ENCODE measurements at regions not wholly inside any gene's neighbourhood (a gene's known extent, or its start where the extent isn't known, plus 50 kb on each side); places are given as distances from the start of the nearest gene placed in this dataset.

DNA sequence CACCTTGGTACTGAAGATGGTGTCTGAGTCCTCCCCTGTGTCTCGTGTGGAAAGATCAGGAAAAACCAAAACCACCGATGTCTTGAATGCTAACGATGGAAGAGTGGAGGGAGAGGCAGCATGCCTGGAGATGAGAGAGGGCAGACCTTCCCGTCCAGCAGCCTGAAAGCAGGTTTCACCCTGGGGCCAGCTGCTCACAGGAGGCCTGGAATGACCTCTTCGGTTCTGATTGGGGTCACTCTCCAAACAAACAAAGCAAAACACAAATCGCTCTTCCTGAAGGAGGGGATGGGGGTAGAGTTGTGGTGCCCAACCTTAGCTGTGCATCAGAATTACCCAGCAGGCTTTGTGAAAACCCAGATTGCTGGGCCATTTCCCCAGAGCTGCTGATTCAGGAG is 142.3 kb upstream of the SOX1 start:
- no peak for DNase-seq (ENCODE audit: low read depth in 4 of 4, low spot score in 3 of 4)

DNA sequence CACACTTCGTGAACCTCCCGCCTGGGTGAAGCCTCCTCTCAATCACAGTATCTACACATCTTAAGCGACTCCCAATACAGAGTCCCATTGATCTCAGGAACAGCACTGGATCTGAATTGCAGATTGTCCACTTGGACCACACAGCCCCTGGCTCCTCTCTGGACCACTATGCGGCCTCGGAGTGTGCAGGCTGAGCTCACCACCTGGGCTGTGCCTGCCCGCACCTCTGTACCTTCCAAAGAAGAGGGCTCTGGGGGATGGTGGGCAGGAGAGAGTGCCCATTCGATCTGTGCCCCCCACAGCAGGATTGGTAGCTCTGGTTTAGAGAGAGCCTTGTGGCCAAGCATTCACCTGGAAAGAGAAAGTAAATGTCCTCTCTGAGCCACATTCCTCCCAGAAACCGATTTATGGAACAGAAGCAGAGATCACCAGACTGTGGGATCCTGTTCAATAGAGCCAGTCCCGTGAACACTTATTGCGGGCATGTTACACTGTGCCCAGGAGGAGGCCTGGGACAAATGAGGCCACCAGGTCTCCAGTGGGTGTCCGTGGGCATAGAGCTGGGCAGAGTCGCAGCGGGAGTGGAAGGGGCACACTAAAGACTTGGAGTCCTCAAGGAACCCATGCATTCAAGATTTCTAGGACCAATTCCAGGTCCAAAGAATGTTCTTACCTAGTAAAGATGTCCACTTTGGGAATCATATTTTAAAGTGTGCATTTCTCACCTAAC is 141.6 kb upstream of the SOX1 start:
- no peak for DNase-seq (ENCODE audit: low read depth in 4 of 4, low spot score in 3 of 4)

GRCh38 chr13:111926501-111927180 is 140.3 kb upstream of the SOX1 start:
- DNase-seq (ENCODE audit: low read depth in 4 of 4, low spot score in 3 of 4): no peak

GRCh38 chr13:111927181-111927540 is 139.8 kb upstream of the SOX1 start:
- DNase-seq (ENCODE audit: low read depth in 4 of 4, low spot score in 3 of 4): no peak

DNA sequence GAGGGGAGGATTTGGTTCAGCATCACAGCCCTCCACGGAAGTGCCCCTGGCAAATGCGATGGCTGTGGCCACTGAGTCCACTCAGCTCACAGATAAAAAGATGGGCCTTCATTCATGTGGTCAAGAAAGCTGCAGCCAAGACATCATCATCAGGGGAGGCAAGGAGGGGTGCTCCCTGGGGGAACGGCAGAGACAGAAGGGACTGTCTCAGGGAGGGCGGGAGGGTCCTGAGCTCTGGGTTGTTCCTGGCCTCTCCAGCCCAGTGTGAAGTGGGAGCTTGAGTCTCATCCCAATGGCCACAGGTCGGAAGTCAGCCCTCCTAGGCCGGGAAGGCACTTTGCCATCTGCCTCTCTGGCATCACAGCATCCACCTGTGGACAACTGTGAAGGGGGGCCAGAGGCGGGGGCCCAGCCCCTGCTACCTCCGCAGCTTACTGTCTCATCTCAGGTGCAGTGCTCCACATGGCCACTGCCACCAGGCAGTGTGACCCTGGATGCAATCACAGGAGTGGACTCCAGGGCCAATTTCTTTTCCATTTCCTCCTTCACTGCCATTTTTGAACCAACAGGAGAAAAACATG is 137.8 kb upstream of the SOX1 start:
- no peak for DNase-seq (ENCODE audit: low read depth in 4 of 4, low spot score in 3 of 4)

DNA sequence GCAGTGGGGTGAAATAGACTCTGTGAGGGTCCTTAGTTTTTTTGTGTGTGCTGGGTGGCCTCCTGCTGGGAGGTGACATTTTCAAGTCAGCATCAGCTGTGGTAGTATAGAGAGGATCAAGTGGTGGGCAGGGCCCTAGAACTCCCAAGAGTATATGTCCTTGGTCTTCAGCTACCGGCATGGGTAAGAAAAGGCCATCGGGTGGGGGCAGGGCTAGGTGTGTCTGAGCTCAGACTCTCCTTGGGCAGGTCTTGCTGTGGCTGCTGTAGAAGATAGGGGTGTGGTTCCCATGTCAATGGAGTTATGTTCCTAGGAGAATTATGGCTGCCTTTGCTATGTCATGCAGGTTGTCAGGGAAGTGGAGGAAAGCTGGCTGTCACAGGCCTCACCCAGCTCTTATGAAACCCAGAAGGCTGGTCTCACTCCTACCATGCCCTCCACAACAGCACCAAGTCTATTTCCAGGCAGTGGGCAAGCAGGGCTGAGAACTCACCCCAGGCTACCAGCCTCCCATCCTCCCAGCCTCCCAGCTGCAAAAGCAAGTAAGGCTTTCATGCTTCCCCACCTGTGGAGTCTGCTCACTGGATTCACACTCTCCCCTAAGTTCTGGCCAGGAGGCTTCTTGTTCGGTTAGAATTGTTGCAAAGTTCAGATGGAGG is 130.6 kb upstream of the SOX1 start:
- DNase-seq (ENCODE audit: low read depth in 4 of 4, low spot score in 3 of 4): no peak

DNA sequence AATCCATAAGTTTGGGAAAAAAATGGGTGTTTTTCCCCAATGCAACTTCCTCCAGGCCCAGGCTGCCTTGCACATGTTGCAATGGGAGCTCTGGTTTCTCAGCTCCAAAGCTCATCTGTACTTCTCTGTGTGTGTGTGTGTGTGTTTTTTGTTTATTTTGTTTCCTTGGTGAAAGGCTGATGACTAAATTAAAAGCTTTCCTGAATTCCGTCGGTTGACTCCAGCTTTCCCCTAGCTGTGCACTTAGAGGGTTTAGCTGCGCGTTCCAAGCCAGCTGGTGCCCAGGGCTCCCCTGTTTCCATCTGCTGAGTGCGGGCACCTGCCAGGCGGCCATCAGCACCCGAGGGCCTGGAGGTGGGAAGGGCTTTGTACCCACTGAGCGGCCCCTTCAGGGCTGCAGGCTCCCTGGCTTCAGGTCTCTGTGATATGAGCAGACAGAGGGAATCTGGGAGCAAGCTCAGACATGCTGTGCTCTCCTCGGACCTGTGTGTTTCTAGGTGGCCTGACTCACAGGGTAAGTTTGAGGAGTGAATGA is 129.1 kb upstream of the SOX1 start:
- no peak for DNase-seq (ENCODE audit: low read depth in 4 of 4, low spot score in 3 of 4)

GRCh38 chr13:111938741-111939665 is 127.9 kb upstream of the SOX1 start:
- no peak for DNase-seq (ENCODE audit: low read depth in 4 of 4, low spot score in 3 of 4)

- no peak for DNase-seq (ENCODE audit: low read depth in 4 of 4, low spot score in 3 of 4)
These were observed 127.2 kb upstream of the SOX1 start for GRCh38 chr13:111939666-111940278.

GRCh38 chr13:111940892-111941291 is 126.1 kb upstream of the SOX1 start:
- no peak for DNase-seq (ENCODE audit: low read depth in 4 of 4, low spot score in 3 of 4)

GRCh38 chr13:111941845-111942447 is 125.0 kb upstream of the SOX1 start:
- DNase-seq (ENCODE audit: low read depth in 4 of 4, low spot score in 3 of 4): no peak

DNA sequence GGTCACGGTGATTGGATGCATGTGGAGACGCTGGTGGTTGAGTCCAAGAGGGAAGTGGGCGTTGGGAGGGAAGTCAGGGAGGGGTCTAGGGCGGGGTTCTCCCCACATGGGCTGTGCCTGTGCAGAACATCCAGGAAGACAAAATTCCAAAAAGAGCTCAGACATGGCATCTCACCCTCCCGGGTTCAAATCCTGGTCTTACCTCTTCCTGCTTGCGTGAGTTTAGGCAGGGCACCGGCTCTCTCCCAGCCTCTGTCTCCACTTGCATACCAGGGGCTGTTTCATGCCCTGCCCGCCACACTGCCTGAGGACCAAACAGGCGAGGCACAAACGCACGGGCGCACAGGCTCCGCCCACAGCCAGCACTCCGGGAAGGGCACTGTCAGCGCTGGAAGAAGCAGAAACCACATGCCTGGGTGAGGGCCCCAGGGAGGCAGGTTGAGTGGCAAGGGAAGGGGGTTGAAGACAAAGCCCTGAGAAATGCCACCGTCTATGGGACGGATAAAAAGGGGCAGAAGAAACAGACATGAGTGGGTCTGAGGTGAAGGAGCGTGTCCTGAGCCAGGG is 123.6 kb upstream of the SOX1 start:
- DNase-seq (ENCODE audit: low read depth in 4 of 4, low spot score in 3 of 4): no peak

GRCh38 chr13:111944171-111944583 is 122.8 kb upstream of the SOX1 start:
- no peak for DNase-seq (ENCODE audit: low read depth in 4 of 4, low spot score in 3 of 4)

DNA sequence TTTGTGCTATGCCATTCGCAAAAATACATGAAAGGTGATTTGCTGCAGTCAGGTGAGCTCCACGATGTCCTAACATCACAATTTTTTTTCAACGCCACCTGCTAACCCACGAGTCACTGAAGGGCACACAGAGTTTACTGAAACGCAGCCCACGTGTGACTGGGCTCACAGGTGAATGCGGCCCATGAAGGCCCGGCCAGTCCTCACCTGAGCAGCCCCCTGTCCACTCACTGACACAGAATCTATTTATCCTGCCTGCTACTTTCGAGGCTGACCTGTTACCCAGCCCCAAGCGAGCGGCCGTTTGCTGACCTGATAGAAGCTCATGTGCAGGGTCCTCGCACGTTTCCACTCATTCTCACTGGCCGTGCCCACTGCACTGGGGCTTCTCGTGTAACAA is 121.9 kb upstream of the SOX1 start:
- no peak for DNase-seq (ENCODE audit: low read depth in 4 of 4, low spot score in 3 of 4)

DNA sequence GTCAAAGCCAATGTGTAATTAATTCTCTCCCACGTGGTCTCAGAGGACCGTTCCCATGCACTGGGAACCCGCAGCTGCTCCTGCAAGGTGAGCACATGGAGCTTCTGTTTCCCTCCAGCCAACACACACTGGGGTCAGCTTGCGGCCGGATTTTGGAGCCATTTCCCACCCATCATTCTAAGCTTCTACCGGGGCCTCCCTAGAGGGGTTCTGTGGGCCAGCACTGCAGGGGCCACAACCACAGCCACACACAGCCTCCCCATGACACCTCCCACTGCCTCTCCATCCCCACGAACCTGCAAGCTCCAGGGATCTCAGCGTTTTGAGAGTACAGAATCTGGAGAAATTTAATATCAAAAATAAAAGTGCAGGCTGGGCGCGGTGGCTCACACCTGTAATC is 120.7 kb upstream of the SOX1 start:
- DNase-seq (ENCODE audit: low read depth in 4 of 4, low spot score in 3 of 4): no peak

DNA sequence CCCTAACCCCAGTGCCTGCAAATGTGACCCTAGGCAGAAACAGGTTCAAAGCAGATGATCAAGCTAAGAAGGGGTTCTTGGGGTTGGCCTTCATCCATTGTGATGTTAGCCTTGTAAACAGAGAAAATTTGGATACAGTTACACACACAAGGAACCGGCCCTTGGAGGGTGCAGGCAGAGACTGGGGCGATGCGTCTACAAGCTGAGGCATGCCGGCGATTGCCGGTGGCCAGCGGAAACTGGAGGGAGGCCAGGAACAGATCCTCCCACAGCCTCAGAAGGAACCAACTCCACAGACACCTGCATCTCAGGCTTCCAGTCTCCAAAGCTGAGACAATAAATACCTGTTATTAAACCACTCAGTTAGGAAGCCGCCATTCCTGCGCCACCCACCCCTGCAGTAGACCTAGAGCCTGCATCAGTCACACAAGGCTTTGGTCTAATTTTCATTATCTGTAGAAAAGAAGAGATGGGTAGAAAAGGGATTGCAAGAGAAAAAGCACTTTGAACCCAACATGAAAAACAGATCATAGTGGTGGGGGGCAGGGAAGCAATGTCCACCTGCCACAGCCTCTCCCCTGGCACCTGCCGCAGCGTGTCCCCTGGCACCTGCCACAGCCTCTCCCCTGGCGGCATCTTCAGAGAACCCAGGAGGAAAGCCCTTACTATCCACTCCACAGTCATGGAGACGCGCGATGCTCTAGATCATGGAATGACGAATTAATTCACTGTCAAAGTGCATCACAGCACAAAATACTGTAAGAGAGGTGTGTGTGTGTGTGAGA is 119.7 kb upstream of the SOX1 start:
- DNase-seq (ENCODE audit: low read depth in 4 of 4, low spot score in 3 of 4): no peak

GRCh38 chr13:111947876-111948275 is 119.1 kb upstream of the SOX1 start:
- no peak for DNase-seq (ENCODE audit: low read depth in 4 of 4, low spot score in 3 of 4)

GRCh38 chr13:111948281-111948680 is 118.7 kb upstream of the SOX1 start:
- DNase-seq (ENCODE audit: low read depth in 4 of 4, low spot score in 3 of 4): no peak

Data from left renal pelvis (tissue), 4 donors.